Type B pancreatic cell (in vitro differentiated cells): ENCODE measurements at regions not wholly inside any gene's neighbourhood (a gene's known extent, or its start where the extent isn't known, plus 50 kb on each side); places are given as distances from the start of the nearest gene placed in this dataset.
"Not testable (repeated sequence)": the region's sequence is repeated elsewhere in the genome, so short reads cannot be mapped to it uniquely, and the experiment has no call there.

Experiments used
- DNase-seq: peaks from one replicate; pipeline ENCODE4 v3.0.0; 2021; ENCODE audit warnings: mixed read lengths; ENCODE audit not compliant: unreplicated experiment; ENCODE audit errors: extremely low spot score
- H3K27ac Mint-ChIP-seq: 2 replicates; pipeline ENCODE4 v1.8.0; 2021; ENCODE audit warnings: mild to moderate bottlenecking, mixed read lengths
- H3K27me3 Mint-ChIP-seq: 2 replicates; pipeline ENCODE4 v1.8.0; 2021; ENCODE audit warnings: mixed read lengths
- H3K36me3 Mint-ChIP-seq: 2 replicates; pipeline ENCODE4 v1.8.0; 2021; ENCODE audit warnings: mixed read lengths
- H3K4me1 Mint-ChIP-seq: one replicate; pipeline ENCODE4 v1.8.0; 2021; ENCODE audit warnings: mixed read lengths; ENCODE audit not compliant: unreplicated experiment
- H3K4me3 Mint-ChIP-seq: 2 replicates; pipeline ENCODE4 v1.8.0; 2021; ENCODE audit warnings: mild to moderate bottlenecking, mixed read lengths
- H3K9me3 Mint-ChIP-seq: 2 replicates; pipeline ENCODE4 v1.8.0; 2021; ENCODE audit warnings: mixed read lengths
- TF ChIP-seq, protein P1 (sequence below): fragments of 200-600 bp; sonication (generic); conservative IDR thresholded peaks from 2 replicates; pipeline ENCODE4 v1.5.0; 2021; ENCODE audit warnings: antibody characterized with exemption, mild to moderate bottlenecking

- no peaks in the 10 kb centered on the region for H3K27me3 Mint-ChIP-seq
- H3K27ac Mint-ChIP-seq: no peak overlapping the region
- H3K9me3 Mint-ChIP-seq: peaks cover 10% of the 10 kb centered on the region
- no peak overlapping the region for H3K4me3 Mint-ChIP-seq
- TF ChIP-seq, protein P1, sequence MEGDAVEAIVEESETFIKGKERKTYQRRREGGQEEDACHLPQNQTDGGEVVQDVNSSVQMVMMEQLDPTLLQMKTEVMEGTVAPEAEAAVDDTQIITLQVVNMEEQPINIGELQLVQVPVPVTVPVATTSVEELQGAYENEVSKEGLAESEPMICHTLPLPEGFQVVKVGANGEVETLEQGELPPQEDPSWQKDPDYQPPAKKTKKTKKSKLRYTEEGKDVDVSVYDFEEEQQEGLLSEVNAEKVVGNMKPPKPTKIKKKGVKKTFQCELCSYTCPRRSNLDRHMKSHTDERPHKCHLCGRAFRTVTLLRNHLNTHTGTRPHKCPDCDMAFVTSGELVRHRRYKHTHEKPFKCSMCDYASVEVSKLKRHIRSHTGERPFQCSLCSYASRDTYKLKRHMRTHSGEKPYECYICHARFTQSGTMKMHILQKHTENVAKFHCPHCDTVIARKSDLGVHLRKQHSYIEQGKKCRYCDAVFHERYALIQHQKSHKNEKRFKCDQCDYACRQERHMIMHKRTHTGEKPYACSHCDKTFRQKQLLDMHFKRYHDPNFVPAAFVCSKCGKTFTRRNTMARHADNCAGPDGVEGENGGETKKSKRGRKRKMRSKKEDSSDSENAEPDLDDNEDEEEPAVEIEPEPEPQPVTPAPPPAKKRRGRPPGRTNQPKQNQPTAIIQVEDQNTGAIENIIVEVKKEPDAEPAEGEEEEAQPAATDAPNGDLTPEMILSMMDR: no peak
- no peaks in the 10 kb centered on the region for H3K36me3 Mint-ChIP-seq
- H3K4me1 Mint-ChIP-seq: no peaks in the 10 kb centered on the region
- DNase-seq: no peak
These were observed 776.1 kb downstream of the KCNJ2 start for GRCh38 chr17:70945386-70945785.

DNA sequence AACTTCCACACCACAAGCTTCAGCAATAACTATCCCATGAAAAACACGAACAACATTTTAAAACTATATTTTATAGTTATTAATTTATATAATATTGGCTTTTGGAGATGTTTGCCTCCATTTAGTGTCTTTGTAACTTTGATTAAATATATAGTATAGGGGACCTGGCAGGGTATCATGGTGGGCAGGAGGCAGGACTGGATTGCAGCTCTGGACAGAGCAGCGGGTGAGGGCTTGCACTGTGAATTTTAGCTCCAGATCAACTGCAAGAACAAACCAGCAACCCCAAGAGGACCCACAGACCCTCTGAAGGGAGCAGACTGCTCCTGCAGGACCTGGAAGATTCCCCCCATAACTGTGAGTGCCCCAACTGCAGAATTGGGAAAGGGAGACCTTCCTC is 777.9 kb downstream of the KCNJ2 start:
- TF ChIP-seq, protein P1: no peak
- peaks cover 10% of the 10 kb centered on the region for H3K9me3 Mint-ChIP-seq
- H3K36me3 Mint-ChIP-seq: no peaks in the 10 kb centered on the region
- no peak overlapping the region for H3K4me3 Mint-ChIP-seq
- no peaks in the 10 kb centered on the region for H3K4me1 Mint-ChIP-seq
- no peak for DNase-seq
- H3K27me3 Mint-ChIP-seq: no peaks in the 10 kb centered on the region
- H3K27ac Mint-ChIP-seq: no peak overlapping the region

DNA sequence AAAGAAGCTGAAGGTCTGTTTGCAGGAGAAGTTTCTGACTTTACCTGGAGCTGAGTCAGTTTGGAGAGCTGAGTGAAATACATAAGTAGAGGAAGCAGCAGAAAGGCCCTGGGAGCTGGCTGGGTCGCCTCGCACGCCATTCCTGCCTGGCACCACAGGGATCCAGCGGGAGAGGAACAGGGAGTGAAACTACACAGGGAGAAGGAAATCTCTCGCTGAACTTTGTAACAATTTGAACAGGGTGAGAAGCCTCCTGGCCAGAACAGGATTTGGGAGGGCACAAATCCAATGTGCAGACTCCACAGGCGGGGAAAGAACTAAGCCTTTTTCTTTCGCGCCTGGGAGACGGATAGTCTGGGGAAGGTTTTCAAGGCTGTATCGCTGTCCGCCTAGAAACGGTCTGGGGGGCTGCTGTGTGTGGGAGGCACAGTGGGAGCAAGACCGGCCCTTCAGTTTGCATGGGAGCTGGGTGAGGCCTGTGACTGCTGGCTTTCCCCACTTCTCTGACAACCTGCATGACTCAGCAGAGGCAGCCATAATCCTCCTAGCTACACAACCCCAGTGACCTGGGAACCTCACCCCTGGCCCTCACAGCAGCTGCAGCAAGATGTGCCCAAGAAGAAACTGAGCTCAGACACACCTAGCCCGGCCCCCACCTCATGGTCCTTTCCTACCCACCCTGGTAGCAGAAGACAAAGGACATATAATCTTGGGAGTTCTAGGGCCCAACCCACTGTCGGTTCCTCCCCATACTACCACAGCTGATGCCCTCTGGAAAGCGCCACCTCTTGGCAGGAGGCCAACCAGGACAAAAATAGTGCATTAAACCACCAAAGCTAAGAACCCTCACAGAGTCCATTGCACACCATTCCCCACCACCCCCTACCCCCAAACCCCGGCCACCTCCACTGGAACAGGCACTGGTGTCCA is 778.6 kb downstream of the KCNJ2 start:
- no peaks in the 10 kb centered on the region for H3K4me1 Mint-ChIP-seq

DNA sequence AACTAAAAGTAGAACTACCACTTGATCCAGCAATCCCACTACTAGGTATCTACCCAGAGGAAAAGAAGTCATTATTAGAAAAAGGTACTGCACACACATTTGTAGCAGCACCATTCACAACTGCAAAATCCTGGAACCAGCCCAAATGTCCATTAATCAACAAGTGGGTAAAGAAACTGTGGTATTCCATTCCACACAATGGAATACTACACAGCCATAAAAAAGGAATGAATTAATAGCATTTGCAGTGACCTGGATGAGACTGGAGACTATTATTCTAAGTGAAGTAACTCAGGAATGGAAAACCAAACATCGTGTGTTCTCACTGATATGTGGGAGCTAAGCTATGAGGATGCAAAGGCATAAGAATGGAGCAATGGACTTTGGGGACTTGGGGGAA is 783.8 kb downstream of the KCNJ2 start:
- not testable (repeated sequence) for H3K4me1 Mint-ChIP-seq, H3K27ac Mint-ChIP-seq, H3K27me3 Mint-ChIP-seq, DNase-seq, H3K36me3 Mint-ChIP-seq, H3K4me3 Mint-ChIP-seq
- peaks cover 19% of the 10 kb centered on the region for H3K9me3 Mint-ChIP-seq

More for the DNA sequence above, 778.6 kb downstream of the KCNJ2 start:
- peaks cover 15% of the 10 kb centered on the region for H3K9me3 Mint-ChIP-seq
- H3K27ac Mint-ChIP-seq: no peak overlapping the region
- no peak overlapping the region for H3K4me3 Mint-ChIP-seq
- no peaks in the 10 kb centered on the region for H3K27me3 Mint-ChIP-seq
- no peak for DNase-seq
- no peaks in the 10 kb centered on the region for H3K36me3 Mint-ChIP-seq
- TF ChIP-seq, protein P1: no peak

GRCh38 chr17:70955441-70955840 is 786.1 kb downstream of the KCNJ2 start:
- TF ChIP-seq, protein P1: no peak
- Mint-ChIP-seq H3K9me3 (peaks cover 9% of the 10 kb centered on the region), H3K27me3 (no peaks in the 10 kb centered on the region), H3K4me1 (no peaks in the 10 kb centered on the region), H3K4me3 (no peak overlapping the region), H3K36me3 (no peaks in the 10 kb centered on the region), H3K27ac (no peak overlapping the region)
- DNase-seq: no peak

- Mint-ChIP-seq H3K36me3 (no peaks in the 10 kb centered on the region), H3K4me3 (no peak overlapping the region), H3K4me1 (no peaks in the 10 kb centered on the region), H3K9me3 (peaks cover 9% of the 10 kb centered on the region), H3K27me3 (no peaks in the 10 kb centered on the region), H3K27ac (no peak overlapping the region)
- TF ChIP-seq, protein P1: no peak
- no peak for DNase-seq
These were observed 787.4 kb downstream of the KCNJ2 start for GRCh38 chr17:70956726-70957125.
